D721Med (cell line): ENCODE measurements at regions not wholly inside any gene's neighbourhood (a gene's known extent, or its start where the extent isn't known, plus 50 kb on each side); places are given as distances from the start of the nearest gene placed in this dataset.

ENCODE experiments used
- DNase-seq: peaks from one replicate; pipeline ENCODE4 v3.0.0; 2011; ENCODE audit warnings: low spot score; ENCODE audit not compliant: insufficient read length
- FAIRE-seq: peaks from 2 replicates; lab custom pipeline; 2011; peaks lifted over from hg19 to GRCh38; lab: Jason Lieb, UNC
- TF ChIP-seq, protein P1 (sequence below): IDR thresholded peaks from 2 replicates; pipeline ENCODE4 v1.5.1; 2012; ENCODE audit warnings: mild to moderate bottlenecking, control low read depth; ENCODE audit not compliant: insufficient read depth; ENCODE audit errors: missing control alignments

DNA sequence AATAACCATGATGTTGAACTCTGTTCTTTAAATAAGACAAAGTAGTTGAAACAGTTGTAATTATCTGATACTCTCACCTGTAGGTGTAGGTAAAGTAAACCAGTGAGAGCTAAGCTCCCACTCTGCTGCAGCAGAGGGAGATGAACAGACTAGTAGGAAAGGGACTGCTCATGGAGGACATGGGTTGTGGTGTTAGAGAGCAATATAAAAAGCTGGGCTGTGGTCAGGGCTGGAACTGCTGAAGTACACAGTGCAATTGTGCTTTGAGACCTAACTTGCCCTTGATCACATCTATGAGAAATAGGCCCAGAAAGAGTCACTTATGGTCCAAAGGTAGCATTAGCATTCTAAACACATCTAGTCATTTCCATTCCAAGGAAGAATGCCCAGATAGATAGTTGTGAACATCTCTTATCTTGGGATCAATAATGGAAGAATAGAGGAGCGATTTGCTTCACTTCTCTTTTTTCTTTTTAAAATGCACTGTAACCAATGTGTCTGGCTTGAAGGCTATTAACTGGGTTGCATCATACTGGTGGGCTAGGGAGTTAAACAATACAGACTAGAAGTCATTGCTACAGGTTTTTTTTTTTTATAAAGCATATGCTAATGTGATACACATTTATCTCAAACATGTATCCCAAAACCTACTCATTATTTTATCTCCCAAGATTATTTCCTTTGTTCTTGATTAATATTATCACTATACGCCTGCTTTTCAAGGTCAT lies 251.3 kb upstream of the CENPE start:
- DNase-seq: no peak
- TF ChIP-seq, protein P1, sequence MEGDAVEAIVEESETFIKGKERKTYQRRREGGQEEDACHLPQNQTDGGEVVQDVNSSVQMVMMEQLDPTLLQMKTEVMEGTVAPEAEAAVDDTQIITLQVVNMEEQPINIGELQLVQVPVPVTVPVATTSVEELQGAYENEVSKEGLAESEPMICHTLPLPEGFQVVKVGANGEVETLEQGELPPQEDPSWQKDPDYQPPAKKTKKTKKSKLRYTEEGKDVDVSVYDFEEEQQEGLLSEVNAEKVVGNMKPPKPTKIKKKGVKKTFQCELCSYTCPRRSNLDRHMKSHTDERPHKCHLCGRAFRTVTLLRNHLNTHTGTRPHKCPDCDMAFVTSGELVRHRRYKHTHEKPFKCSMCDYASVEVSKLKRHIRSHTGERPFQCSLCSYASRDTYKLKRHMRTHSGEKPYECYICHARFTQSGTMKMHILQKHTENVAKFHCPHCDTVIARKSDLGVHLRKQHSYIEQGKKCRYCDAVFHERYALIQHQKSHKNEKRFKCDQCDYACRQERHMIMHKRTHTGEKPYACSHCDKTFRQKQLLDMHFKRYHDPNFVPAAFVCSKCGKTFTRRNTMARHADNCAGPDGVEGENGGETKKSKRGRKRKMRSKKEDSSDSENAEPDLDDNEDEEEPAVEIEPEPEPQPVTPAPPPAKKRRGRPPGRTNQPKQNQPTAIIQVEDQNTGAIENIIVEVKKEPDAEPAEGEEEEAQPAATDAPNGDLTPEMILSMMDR: no peak
- no peak for FAIRE-seq

DNA sequence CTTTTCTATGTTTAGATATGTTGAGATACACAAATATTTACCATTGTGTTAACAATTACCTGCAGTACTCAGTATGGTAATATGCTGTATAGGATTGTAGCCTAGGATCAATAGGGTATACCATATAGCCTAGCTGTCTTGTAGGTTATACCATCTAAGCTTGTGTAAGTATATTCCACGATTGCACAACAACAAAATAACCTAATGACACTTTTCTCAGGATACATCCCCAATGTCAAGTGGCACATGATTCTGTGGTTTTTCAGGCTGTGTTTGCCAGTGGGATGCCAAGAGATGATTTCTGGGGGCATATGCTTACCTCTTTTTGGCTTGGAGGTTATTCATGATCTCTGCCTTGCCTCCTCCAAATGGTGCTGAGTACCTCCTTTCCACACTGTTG lies 247.2 kb upstream of the CENPE start:
- TF ChIP-seq, protein P1: no peak
- FAIRE-seq (no peak), DNase-seq (no peak)

DNA sequence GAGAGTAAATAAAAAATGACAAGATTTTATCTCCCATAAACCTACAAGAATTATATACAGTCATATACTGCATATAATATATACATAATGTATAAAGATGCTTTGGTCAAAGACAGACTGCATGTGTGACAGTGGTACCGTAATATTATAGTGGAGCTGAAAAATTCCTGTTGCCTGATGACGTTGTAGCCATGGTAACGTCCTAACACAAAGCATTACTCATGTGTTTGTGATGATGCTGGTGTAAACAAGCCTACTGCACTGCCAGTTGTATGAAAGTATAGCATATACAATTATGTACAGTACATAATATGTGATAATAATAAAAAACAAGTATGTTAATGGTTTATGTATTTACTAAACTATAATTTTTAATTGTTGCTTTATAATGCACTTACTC lies 245.2 kb upstream of the CENPE start:
- FAIRE-seq (no peak), DNase-seq (no peak)
- TF ChIP-seq, protein P1: no peak

DNA sequence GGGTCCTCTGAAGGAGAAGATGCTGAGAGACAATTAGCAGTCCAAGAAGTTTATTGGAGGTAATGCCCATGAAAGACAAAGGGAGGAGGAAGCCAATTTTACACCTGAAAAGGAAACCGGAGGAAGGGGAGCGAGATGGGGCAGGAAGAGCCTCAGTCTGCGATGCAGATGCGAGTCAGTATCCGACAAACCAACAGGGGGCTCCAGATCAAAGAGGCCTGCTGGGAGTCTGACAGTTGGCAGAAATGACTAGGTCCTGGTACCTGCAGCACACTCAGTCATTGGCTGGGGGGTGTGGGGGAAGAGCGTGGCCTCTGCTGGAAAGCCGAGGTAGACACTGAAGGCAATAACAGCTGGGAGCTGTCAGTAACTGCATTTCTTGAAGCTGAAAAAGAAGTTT lies 231.1 kb upstream of the CENPE start:
- TF ChIP-seq, protein P1: no peak
- DNase-seq (no peak), FAIRE-seq (no peak)

DNA sequence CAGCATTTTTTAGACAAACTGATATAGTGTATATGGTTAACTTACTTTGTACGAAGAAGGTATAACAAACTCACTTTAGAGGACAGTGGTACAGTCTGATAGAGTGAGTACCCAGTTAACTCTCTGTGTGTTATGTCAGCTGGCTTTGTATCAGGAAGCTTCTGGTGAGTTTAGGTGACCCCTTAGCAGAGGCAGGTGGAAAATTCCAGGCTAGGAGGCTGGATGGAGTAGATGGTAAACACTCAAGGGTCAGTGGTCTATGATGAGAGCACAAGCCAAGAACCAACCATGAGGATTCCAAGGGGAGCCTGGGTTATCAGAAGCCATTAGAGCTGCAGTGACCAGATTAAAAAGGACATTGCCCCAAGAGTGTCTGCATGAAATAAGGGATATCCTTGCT lies 227.3 kb upstream of the CENPE start:
- no peak for FAIRE-seq
- DNase-seq: no peak
- TF ChIP-seq, protein P1: no peak

DNA sequence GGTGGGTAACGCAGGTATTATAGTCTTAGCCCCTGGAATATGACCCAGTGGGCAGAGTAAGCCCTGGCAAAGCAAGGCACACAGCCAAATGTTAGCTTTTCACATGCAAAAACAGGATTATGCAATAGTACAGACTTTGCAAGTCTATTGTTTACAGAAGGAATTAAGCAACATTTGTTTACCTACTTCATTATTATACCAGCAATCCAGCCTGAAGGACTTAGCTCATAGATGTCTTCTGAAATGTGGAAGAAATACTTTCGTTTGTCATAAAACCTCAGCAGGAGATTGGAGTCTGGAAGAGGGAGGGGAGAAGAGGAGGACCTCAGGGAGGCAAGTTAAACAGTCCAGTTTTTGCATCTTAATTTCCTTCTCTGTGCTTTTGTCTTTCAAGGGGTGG lies 226.7 kb upstream of the CENPE start:
- FAIRE-seq (no peak), DNase-seq (no peak)
- TF ChIP-seq, protein P1: no peak

DNA sequence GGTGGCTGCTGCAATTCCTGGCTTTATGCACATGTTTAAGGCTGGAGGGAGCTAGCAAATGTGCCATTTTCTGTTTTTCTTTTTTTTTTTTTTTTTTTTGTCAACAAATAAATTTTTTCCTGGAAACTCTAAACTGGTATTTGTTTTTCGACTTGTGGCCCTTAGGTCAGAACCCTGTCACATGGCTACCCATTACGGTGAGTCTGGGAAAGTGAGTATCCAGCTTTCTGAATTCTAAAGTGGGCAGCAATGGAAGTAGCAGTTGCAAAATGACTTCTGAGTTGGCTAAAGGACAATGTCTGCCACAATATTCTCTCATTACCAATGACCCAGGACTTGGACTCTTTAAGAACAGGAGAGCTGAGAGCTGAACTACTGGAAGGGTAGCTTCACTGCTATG lies 225.1 kb upstream of the CENPE start:
- FAIRE-seq: no peak
- DNase-seq: no peak
- TF ChIP-seq, protein P1: no peak
